Spleen (tissue), 7 donors: ENCODE measurements at regions not wholly inside any gene's neighbourhood (a gene's known extent, or its start where the extent isn't known, plus 50 kb on each side); places are given as distances from the start of the nearest gene placed in this dataset.

ENCODE experiments used
- POLR2A ChIP-seq, 3 donors: fragments of 450-650 bp; IDR thresholded peaks; one replicate each; pipeline ENCODE4 v1.5.1; 2017; ENCODE audit warnings: antibody characterized with exemption in 3 of 3, mild to moderate bottlenecking in 1 of 3
- POLR2AphosphoS5 ChIP-seq, 3 donors: sonication (generic); formaldehyde crosslinking; IDR thresholded peaks; one replicate each; pipeline ENCODE4 v1.5.1; 2017; ENCODE audit warnings: antibody characterized with exemption in 3 of 3
- TF ChIP-seq, protein P1 (sequence below), 11 experiments: fragments of 200-600 bp in 7 of 11; fragments of 450-650 bp in 4 of 11; sonication (generic) in 4 of 11; IDR thresholded peaks in 8 of 11; conservative IDR thresholded peaks in 3 of 11; 1 replicate in 7 of 11; 2 replicates in 4 of 11; pipeline versions ENCODE4 v1.4.0 to v1.8.0; 2016 to 2021; ENCODE audit warnings: antibody characterized with exemption in 11 of 11, inconsistent platforms in 4 of 11, mild to moderate bottlenecking in 1 of 11
- donor health status: DM: no; HTN: no; CAD: no; lungs with moderate emphysema.
- donor health status: DM: no; HTN: no; CAD: no.
- donor health status: DM: no; HTN: no; CAD: no.

DNA sequence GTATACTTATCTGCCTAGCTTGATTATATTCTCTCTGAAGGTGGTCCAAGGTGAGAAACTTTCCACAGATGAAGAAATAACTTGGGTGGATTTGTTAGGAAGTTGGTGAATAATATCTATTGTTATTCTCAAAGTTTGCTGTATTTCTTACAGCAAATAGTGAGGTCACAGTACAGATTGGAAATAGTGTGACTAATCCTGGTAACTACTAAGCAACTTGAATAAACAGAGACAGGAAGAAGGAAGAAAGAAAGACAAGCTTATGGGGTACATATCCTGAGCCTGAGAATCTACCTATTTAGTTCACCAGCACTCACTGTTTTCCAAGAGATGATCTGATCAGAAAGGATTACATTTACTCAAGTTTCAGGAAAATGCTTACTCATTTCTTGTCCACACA, 1416.1 kb downstream of the RPA4 start:
- TF ChIP-seq, protein P1, sequence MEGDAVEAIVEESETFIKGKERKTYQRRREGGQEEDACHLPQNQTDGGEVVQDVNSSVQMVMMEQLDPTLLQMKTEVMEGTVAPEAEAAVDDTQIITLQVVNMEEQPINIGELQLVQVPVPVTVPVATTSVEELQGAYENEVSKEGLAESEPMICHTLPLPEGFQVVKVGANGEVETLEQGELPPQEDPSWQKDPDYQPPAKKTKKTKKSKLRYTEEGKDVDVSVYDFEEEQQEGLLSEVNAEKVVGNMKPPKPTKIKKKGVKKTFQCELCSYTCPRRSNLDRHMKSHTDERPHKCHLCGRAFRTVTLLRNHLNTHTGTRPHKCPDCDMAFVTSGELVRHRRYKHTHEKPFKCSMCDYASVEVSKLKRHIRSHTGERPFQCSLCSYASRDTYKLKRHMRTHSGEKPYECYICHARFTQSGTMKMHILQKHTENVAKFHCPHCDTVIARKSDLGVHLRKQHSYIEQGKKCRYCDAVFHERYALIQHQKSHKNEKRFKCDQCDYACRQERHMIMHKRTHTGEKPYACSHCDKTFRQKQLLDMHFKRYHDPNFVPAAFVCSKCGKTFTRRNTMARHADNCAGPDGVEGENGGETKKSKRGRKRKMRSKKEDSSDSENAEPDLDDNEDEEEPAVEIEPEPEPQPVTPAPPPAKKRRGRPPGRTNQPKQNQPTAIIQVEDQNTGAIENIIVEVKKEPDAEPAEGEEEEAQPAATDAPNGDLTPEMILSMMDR (IDR thresholded peaks at IDR 0.05 in 8 of 11, conservative IDR thresholded peaks at IDR 0.05 in 3 of 11): no peak
- no peak for TF ChIP-seq POLR2A (IDR thresholded peaks at IDR 0.05)
- TF ChIP-seq POLR2AphosphoS5 (IDR thresholded peaks at IDR 0.05): no peak
